ENCODE measurements at regions not wholly inside any gene's neighbourhood (a gene's known extent, or its start where the extent isn't known, plus 50 kb on each side); places are given as distances from the start of the nearest gene placed in this dataset.

DNA sequence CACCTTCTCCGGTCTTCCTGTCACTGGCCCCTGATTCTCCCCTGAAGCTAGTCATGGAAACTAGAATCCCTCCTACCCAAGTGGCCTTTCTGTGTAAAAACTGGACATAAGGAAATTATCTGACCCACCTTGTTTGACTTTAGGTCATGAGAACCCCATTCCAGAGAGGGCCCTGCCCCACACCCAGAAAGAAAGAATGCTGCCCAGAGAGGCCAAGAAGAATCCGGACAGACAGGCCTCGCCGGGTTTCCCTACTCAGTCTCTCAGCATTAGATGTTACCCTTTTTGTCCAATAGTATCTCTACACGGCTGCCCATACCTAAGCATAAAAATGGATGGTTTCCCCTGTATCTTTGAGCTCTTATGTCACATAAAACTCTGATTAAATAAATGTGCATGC is 83.3 kb upstream of the HELT start:
- H3K36me3 ChIP-seq: no peaks in the 10 kb centered on the region
- H3K4me3 ChIP-seq (ENCODE audit: low read depth in 1 of 2, low read length in 1 of 2): no peak overlapping the region
- no peak overlapping the region for H3K27ac ChIP-seq
- TF ChIP-seq, protein P1, sequence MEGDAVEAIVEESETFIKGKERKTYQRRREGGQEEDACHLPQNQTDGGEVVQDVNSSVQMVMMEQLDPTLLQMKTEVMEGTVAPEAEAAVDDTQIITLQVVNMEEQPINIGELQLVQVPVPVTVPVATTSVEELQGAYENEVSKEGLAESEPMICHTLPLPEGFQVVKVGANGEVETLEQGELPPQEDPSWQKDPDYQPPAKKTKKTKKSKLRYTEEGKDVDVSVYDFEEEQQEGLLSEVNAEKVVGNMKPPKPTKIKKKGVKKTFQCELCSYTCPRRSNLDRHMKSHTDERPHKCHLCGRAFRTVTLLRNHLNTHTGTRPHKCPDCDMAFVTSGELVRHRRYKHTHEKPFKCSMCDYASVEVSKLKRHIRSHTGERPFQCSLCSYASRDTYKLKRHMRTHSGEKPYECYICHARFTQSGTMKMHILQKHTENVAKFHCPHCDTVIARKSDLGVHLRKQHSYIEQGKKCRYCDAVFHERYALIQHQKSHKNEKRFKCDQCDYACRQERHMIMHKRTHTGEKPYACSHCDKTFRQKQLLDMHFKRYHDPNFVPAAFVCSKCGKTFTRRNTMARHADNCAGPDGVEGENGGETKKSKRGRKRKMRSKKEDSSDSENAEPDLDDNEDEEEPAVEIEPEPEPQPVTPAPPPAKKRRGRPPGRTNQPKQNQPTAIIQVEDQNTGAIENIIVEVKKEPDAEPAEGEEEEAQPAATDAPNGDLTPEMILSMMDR (IDR thresholded peaks at IDR 0.05): no peak
- no peaks in the 10 kb centered on the region for H3K4me1 ChIP-seq (ENCODE audit: control insufficient read depth in 1 of 2, insufficient read depth in 1 of 2, low read depth in 1 of 2, low read length in 1 of 2)
- no peaks in the 10 kb centered on the region for H3K9me3 ChIP-seq
- no peaks in the 10 kb centered on the region for H3K27me3 ChIP-seq

DNA sequence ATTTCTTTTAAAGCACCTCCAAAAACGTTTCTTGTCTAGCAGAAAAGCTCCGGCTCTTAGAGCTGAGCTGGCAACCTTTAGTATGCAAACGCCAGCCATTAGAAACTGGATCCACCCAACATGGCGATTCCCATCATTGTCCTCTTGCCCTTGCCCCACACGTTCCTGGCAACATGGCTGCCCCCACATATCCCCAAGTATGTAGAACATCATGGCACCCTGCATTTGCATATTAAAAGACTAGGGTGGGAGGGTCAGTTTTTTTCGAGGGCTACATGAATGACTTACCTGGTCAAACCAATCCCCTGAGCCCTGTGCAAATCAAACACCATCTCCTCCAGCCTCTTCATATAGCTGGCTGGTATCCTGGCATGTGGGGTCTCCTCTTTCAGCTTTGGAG is 82.2 kb upstream of the HELT start:
- H3K36me3 ChIP-seq: no peaks in the 10 kb centered on the region
- no peaks in the 10 kb centered on the region for H3K9me3 ChIP-seq
- TF ChIP-seq, protein P1 (IDR thresholded peaks at IDR 0.05): no peak
- no peaks in the 10 kb centered on the region for H3K4me1 ChIP-seq (ENCODE audit: control insufficient read depth in 1 of 2, insufficient read depth in 1 of 2, low read depth in 1 of 2, low read length in 1 of 2)
- H3K4me3 ChIP-seq (ENCODE audit: low read depth in 1 of 2, low read length in 1 of 2): no peak overlapping the region
- no peak overlapping the region for H3K27ac ChIP-seq
- no peaks in the 10 kb centered on the region for H3K27me3 ChIP-seq

DNA sequence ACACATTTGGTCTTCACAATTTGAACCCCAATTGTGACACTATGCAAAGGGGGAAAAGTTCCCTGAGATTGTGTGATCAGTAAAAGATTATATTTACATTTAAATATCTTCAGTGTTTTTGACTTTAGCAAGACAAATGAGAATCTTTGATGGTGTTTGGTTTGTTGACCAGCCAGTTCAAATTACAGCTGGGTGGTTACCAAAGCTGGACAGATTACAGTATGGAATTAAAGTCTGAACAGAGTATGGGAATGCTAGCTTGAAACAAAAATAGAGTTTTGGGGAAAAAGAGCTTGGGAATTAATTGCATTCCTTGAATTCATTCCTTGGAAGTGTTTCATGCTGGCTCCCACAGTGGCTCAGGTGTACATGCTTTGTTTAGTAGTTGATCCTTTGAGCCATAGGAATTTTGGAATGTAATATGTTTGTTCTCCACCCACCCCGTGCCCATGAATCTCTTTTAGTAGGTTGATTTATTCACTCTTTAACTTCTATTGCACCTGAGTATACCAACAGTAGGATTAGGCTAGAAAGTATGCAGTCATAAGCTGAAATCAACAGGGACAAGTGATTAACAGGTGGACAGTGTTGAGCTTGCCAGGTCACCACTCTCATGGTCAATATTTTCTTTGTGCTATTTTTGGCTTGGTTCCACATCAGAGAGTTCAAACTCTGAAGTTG is 81.1 kb upstream of the HELT start:
- Histone ChIP-seq H3K9me3 (no peaks in the 10 kb centered on the region), H3K27ac (no peak overlapping the region), H3K36me3 (no peaks in the 10 kb centered on the region), H3K27me3 (no peaks in the 10 kb centered on the region), H3K4me1 (ENCODE audit: control insufficient read depth in 1 of 2, insufficient read depth in 1 of 2, low read depth in 1 of 2, low read length in 1 of 2) (no peaks in the 10 kb centered on the region), H3K4me3 (ENCODE audit: low read depth in 1 of 2, low read length in 1 of 2) (no peak overlapping the region)
- TF ChIP-seq, protein P1 (IDR thresholded peaks at IDR 0.05): no peak

DNA sequence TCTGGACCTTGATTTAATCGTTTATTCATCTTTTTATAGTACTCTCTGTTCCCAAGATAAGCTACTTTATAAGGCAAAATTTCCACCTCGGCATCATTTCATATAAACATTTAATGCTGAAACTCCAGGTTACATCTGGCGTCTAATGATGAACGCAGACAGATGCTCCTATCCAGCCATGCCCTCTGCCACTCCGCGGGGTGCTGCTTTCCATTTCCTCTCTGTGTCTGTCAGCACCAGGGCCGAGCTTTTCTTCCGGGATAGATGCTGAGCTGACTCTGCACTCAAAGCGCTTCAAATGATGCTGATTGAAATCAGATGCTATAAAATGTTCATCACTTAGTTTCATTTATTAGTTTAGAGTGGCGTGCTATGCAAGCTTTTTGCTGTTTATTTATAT is 80.5 kb upstream of the HELT start:
- TF ChIP-seq, protein P1 (IDR thresholded peaks at IDR 0.05): no peak
- H3K36me3 ChIP-seq: no peaks in the 10 kb centered on the region
- H3K27me3 ChIP-seq: no peaks in the 10 kb centered on the region
- H3K27ac ChIP-seq: no peak overlapping the region
- no peaks in the 10 kb centered on the region for H3K9me3 ChIP-seq
- H3K4me1 ChIP-seq (ENCODE audit: control insufficient read depth in 1 of 2, insufficient read depth in 1 of 2, low read depth in 1 of 2, low read length in 1 of 2): no peaks in the 10 kb centered on the region
- H3K4me3 ChIP-seq (ENCODE audit: low read depth in 1 of 2, low read length in 1 of 2): no peak overlapping the region

DNA sequence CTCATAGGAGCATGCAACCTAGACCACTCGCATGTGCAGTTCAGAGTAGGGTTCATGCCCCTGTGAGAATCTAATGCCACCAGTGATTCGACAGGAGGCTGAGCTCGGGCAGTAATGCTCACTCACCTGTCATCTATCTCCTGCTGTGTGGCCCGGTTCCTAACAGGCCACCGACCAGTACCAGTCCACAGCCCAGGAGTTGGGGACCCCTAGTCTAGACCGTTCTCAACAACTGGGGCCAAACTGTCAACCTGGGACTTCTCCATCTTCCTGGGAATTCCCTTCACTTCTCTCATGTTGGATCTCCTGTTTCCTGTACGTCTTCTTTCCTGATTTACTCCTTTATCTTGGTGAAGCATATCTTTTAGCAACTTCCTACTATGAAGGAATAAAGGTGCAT is 79.4 kb upstream of the HELT start:
- TF ChIP-seq, protein P1 (IDR thresholded peaks at IDR 0.05): no peak
- Histone ChIP-seq H3K4me1 (ENCODE audit: control insufficient read depth in 1 of 2, insufficient read depth in 1 of 2, low read depth in 1 of 2, low read length in 1 of 2) (no peaks in the 10 kb centered on the region), H3K9me3 (no peaks in the 10 kb centered on the region), H3K4me3 (ENCODE audit: low read depth in 1 of 2, low read length in 1 of 2) (no peak overlapping the region), H3K27ac (no peak overlapping the region), H3K36me3 (no peaks in the 10 kb centered on the region), H3K27me3 (no peaks in the 10 kb centered on the region)
